ENCODE measurements at regions not wholly inside any gene's neighbourhood (a gene's known extent, or its start where the extent isn't known, plus 50 kb on each side); places are given as distances from the start of the nearest gene placed in this dataset.

- Histone ChIP-seq H3K27me3 (ENCODE audit: control insufficient read depth in 2 of 2, insufficient read depth in 2 of 2, low read length in 2 of 2) (no peaks in the 10 kb centered on the region; a peak in 1 of 5 replicates), H3K4me1 (replicated peaks in 1 of 2; ENCODE audit: control insufficient read depth in 2 of 2, insufficient read depth in 2 of 2, low read length in 2 of 2) (no peaks in the 10 kb centered on the region), H4K20me1 (replicated peaks; ENCODE audit: control insufficient read depth, insufficient read depth, low read length) (no peaks in the 10 kb centered on the region), H3K9me3 (replicated peaks; ENCODE audit: control insufficient read depth, insufficient read depth, low read depth, low read length) (no peaks in the 10 kb centered on the region), H3K9ac (ENCODE audit: insufficient read depth in 1 of 2, low read depth in 2 of 2, low read length in 2 of 2) (no peak overlapping the region), H3K27ac (ENCODE audit: extremely low read depth, low read depth, low read length) (no peak overlapping the region), H2AFZ (ENCODE audit: low read depth, low read length) (no peak overlapping the region), H3K36me3 (ENCODE audit: control insufficient read depth, insufficient read depth, low read length) (no peaks in the 10 kb centered on the region), H3K9me1 (ENCODE audit: control insufficient read depth, insufficient read depth, low read length) (no peaks in the 10 kb centered on the region), H3K4me3 (no peak overlapping the region), H3K79me2 (ENCODE audit: control insufficient read depth, insufficient read depth, low read length) (no peaks in the 10 kb centered on the region), H3K4me2 (ENCODE audit: insufficient read depth, low read length) (no peak overlapping the region)
- FAIRE-seq (no peak), ATAC-seq (no peak), DNase-seq (ENCODE audit: extremely low read depth in 1 of 4, low spot score in 3 of 4) (no peak)
- TF ChIP-seq TEAD1 (CRISPR knock-in tag; IDR thresholded peaks at IDR 0.05) = no peak
- TF ChIP-seq CBFA2T2 (conservative IDR thresholded peaks at IDR 0.05) = no peak
- TF ChIP-seq ZNF511 (CRISPR knock-in tag; IDR thresholded peaks at IDR 0.05) = no peak
- no peak for TF ChIP-seq BCL6 (CRISPR knock-in tag; IDR thresholded peaks at IDR 0.05)
- TF ChIP-seq ZKSCAN3 (CRISPR knock-in tag; IDR thresholded peaks at IDR 0.05) = no peak
- no peak for TF ChIP-seq ID3 (CRISPR knock-in tag; IDR thresholded peaks at IDR 0.05)
- TF ChIP-seq ID3 (tag; IDR thresholded peaks at IDR 0.05) = no peak
- TF ChIP-seq NUFIP1 (IDR thresholded peaks at IDR 0.05; ENCODE audit: partially characterized antibody) = no peak
- no peak for TF ChIP-seq MBD2 (IDR thresholded peaks at IDR 0.05; ENCODE audit: borderline replicate concordance, low read depth)
- no peak for TF ChIP-seq PPARD (CRISPR knock-in tag; IDR thresholded peaks at IDR 0.05)
- TF ChIP-seq SREBF1 (IDR thresholded peaks at IDR 0.05; ENCODE audit: borderline replicate concordance, low read depth, low read length) = no peak
- no peak for TF ChIP-seq TCF7L2 (IDR thresholded peaks at IDR 0.05; ENCODE audit: low read depth, low read length)
- no peak for TF ChIP-seq TOE1 (IDR thresholded peaks at IDR 0.05; ENCODE audit: borderline replicate concordance)
- TF ChIP-seq TOE1 (CRISPR knock-in tag; IDR thresholded peaks at IDR 0.05; ENCODE audit: borderline replicate concordance, low read depth) = no peak
- TF ChIP-seq PCBP2 (IDR thresholded peaks at IDR 0.05; ENCODE audit: low read depth, low read length, poor library complexity, severe bottlenecking) = no peak
- POLR2A ChIA-PET = no interaction called here
- WGBS (ENCODE audit: insufficient coverage, low coverage, missing lambda C conversion rate) = 0% methylated on average over 4 of the region's 5 CpGs
- intact Hi-C loops (cut with micrococcal nuclease) (no loop called here), in situ Hi-C loops (cut with MboI) (no loop called here)
- no TSS peak for BruUV-seq (replicated peaks)
- CTCF ChIA-PET (ENCODE audit: low intra/inter-chr PET ratio) = no interaction called here
Observed at GRCh38 chr16:26542198-26542597, 524.5 kb upstream of the C16orf82 start.
